Breast epithelium (tissue), 3 donors: ENCODE measurements at regions not wholly inside any gene's neighbourhood (a gene's known extent, or its start where the extent isn't known, plus 50 kb on each side); places are given as distances from the start of the nearest gene placed in this dataset.

Source experiments
- POLR2A ChIP-seq: fragments of 450-650 bp; IDR thresholded peaks from one replicate; pipeline ENCODE4 v1.6.1; 2016; ENCODE audit warnings: antibody characterized with exemption, mild to moderate bottlenecking, moderate library complexity
- POLR2AphosphoS5 ChIP-seq, 3 donors: sonication (generic); formaldehyde crosslinking; IDR thresholded peaks; one replicate each; pipeline ENCODE4 v1.6.1; 2017; ENCODE audit warnings: antibody characterized with exemption in 3 of 3
- TF ChIP-seq, protein P1 (sequence below), 3 donors: fragments of 450-650 bp; IDR thresholded peaks; one replicate each; pipeline ENCODE4 v1.5.1; 2016 to 2017; ENCODE audit warnings: antibody characterized with exemption in 3 of 3, mild to moderate bottlenecking in 3 of 3, moderate library complexity in 3 of 3

DNA sequence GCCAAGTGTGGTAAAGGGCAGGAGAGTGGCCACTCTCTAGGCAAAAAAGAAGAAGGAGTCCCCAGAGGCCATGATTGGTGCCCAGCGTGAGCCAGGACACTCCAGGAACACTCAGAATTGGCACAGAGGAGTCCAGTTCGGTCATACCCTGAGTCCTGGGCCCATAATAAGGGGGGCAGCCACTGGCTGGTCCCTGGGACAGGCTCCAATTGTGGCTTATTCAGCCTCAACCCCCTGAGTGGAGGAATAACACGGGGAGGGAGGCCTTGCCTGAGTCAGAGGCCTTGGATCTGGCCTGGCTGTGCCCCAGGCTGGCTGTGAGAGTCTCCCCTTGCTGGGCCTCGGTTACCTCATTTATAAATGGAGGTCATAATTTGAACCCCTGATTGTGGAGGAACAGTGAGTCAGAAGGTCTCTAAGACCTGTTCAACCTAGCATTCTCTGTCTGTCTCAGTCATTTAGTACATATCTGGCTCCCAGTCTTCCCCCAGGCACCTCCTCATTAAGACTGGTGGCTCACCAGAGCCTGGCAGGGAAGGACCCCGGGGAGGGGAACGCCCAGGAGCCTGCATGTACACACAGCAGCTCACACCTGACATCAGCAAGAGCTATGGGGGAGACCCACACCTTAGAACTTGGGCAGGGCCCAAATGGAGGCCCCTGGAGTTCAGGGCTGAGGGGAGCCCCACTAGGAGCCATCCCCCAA is 95.9 kb upstream of the ATP2B2 start:
- TF ChIP-seq, protein P1, sequence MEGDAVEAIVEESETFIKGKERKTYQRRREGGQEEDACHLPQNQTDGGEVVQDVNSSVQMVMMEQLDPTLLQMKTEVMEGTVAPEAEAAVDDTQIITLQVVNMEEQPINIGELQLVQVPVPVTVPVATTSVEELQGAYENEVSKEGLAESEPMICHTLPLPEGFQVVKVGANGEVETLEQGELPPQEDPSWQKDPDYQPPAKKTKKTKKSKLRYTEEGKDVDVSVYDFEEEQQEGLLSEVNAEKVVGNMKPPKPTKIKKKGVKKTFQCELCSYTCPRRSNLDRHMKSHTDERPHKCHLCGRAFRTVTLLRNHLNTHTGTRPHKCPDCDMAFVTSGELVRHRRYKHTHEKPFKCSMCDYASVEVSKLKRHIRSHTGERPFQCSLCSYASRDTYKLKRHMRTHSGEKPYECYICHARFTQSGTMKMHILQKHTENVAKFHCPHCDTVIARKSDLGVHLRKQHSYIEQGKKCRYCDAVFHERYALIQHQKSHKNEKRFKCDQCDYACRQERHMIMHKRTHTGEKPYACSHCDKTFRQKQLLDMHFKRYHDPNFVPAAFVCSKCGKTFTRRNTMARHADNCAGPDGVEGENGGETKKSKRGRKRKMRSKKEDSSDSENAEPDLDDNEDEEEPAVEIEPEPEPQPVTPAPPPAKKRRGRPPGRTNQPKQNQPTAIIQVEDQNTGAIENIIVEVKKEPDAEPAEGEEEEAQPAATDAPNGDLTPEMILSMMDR (IDR thresholded peaks at IDR 0.05), result no peak
- no peak for TF ChIP-seq POLR2AphosphoS5 (IDR thresholded peaks at IDR 0.05)
- no peak for TF ChIP-seq POLR2A
